Liver (tissue), 8 donors: ENCODE measurements at regions not wholly inside any gene's neighbourhood (a gene's known extent, or its start where the extent isn't known, plus 50 kb on each side); places are given as distances from the start of the nearest gene placed in this dataset.

ENCODE experiments used
- DNase-seq: peaks from one replicate; pipeline ENCODE4 v3.0.0-alpha.2; 2017; ENCODE audit warnings: low spot score
- H3K27ac ChIP-seq, 2 donors: one replicate each; pipeline ENCODE4 v1.7.0; 2013; ENCODE audit warnings: inconsistent platforms in 2 of 2, low read length in 2 of 2, control low read depth in 1 of 2, low read depth in 1 of 2, mild to moderate bottlenecking in 1 of 2
- H3K27me3 ChIP-seq, 4 donors: one replicate each; pipeline versions ENCODE4 v1.6.1 to v1.7.0; 2013; ENCODE audit warnings: low read length in 3 of 4, inconsistent platforms in 1 of 4, mild to moderate bottlenecking in 1 of 4, moderate library complexity in 1 of 4; ENCODE audit not compliant: control insufficient read depth in 4 of 4, insufficient read depth in 4 of 4
- H3K36me3 ChIP-seq, 4 donors: one replicate each; pipeline versions ENCODE4 v1.6.1 to v1.7.0; 2013; ENCODE audit warnings: low read length in 3 of 4, mild to moderate bottlenecking in 3 of 4, low read depth in 1 of 4, moderate library complexity in 1 of 4; ENCODE audit not compliant: control insufficient read depth in 4 of 4, insufficient read depth in 3 of 4
- H3K4me1 ChIP-seq, 4 donors: one replicate each; pipeline versions ENCODE4 v1.6.1 to v1.7.0; 2013; ENCODE audit warnings: low read length in 3 of 4, mild to moderate bottlenecking in 3 of 4, moderate library complexity in 1 of 4; ENCODE audit not compliant: control insufficient read depth in 4 of 4, insufficient read depth in 4 of 4
- H3K4me3 ChIP-seq, 3 donors: one replicate each; pipeline versions ENCODE4 v1.6.1 to v1.7.0; 2013; ENCODE audit warnings: low read length in 3 of 3, control low read depth in 1 of 3, low read depth in 1 of 3, mild to moderate bottlenecking in 1 of 3
- H3K9ac ChIP-seq, 2 donors: one replicate each; pipeline ENCODE4 v1.7.0; 2013; ENCODE audit warnings: low read length in 2 of 2, mild to moderate bottlenecking in 2 of 2, moderate library complexity in 2 of 2, control low read depth in 1 of 2, low read depth in 1 of 2
- H3K9me3 ChIP-seq, 4 donors: one replicate each; pipeline versions ENCODE4 v1.6.1 to v1.7.0; 2013; ENCODE audit warnings: low read length in 3 of 4; ENCODE audit not compliant: control insufficient read depth in 4 of 4
- ATF3 ChIP-seq: IDR thresholded peaks from 2 replicates; pipeline ENCODE4 v1.6.1; 2016; ENCODE audit warnings: antibody characterized with exemption
- CTCF ChIP-seq: fragments of 150-350 bp; IDR thresholded peaks from 2 replicates; pipeline ENCODE4 v1.5.1; 2017; ENCODE audit warnings: improper control_type of control experiment, low read depth, low read length; ENCODE audit not compliant: missing input control
- EGR1 ChIP-seq, 2 donors: IDR thresholded peaks; 2 replicates each; pipeline ENCODE4 v1.6.1; 2016 to 2018; ENCODE audit warnings: antibody characterized with exemption in 2 of 2, low read depth in 2 of 2
- FOXA1 ChIP-seq: IDR thresholded peaks from 2 replicates; pipeline ENCODE4 v1.6.1; 2016; ENCODE audit warnings: antibody characterized with exemption
- FOXA2 ChIP-seq: IDR thresholded peaks from 2 replicates; pipeline ENCODE4 v1.6.1; 2016; ENCODE audit warnings: antibody characterized with exemption
- GABPA ChIP-seq, 2 donors: IDR thresholded peaks in 1 of 2; conservative IDR thresholded peaks in 1 of 2; 2 replicates each; pipeline ENCODE4 v1.6.1; 2016; ENCODE audit warnings: antibody characterized with exemption in 2 of 2, mild to moderate bottlenecking in 1 of 2, moderate library complexity in 1 of 2
- HNF4A ChIP-seq, 2 donors: conservative IDR thresholded peaks; 2 replicates each; pipeline ENCODE4 v1.6.1; 2016; ENCODE audit warnings: antibody characterized with exemption in 2 of 2, mild to moderate bottlenecking in 2 of 2
- HNF4G ChIP-seq: IDR thresholded peaks from 2 replicates; pipeline ENCODE4 v1.6.1; 2016; ENCODE audit warnings: antibody characterized with exemption
- JUND ChIP-seq, 2 donors: IDR thresholded peaks; 2 replicates each; pipeline ENCODE4 v1.6.1; 2016; ENCODE audit warnings: antibody characterized with exemption in 2 of 2
- MAX ChIP-seq: IDR thresholded peaks from 2 replicates; pipeline ENCODE4 v1.6.1; 2016; ENCODE audit warnings: antibody characterized with exemption
- NR2F2 ChIP-seq: IDR thresholded peaks from 2 replicates; pipeline ENCODE4 v1.6.1; 2016; ENCODE audit warnings: antibody characterized with exemption
- RAD21 ChIP-seq, 2 donors: IDR thresholded peaks; 2 replicates each; pipeline ENCODE4 v1.6.1; 2016; ENCODE audit warnings: antibody characterized with exemption in 2 of 2, mild to moderate bottlenecking in 2 of 2
- REST ChIP-seq: IDR thresholded peaks from 2 replicates; pipeline ENCODE4 v1.6.1; 2016; ENCODE audit warnings: antibody characterized with exemption, mild to moderate bottlenecking
- RXRA ChIP-seq, 2 donors: IDR thresholded peaks; 2 replicates each; pipeline ENCODE4 v1.6.1; 2017 to 2018; ENCODE audit warnings: antibody characterized with exemption in 2 of 2, mild to moderate bottlenecking in 1 of 2
- SP1 ChIP-seq: IDR thresholded peaks from 2 replicates; pipeline ENCODE4 v1.6.1; 2018; ENCODE audit warnings: antibody characterized with exemption, mild to moderate bottlenecking
- TAF1 ChIP-seq: conservative IDR thresholded peaks from 2 replicates; pipeline ENCODE4 v1.6.1; 2016; ENCODE audit warnings: antibody characterized with exemption, mild to moderate bottlenecking
- YY1 ChIP-seq: IDR thresholded peaks from 2 replicates; pipeline ENCODE4 v1.6.1; 2016; ENCODE audit warnings: antibody characterized with exemption, mild to moderate bottlenecking
- ZBTB33 ChIP-seq: IDR thresholded peaks from 2 replicates; pipeline ENCODE4 v1.6.1; 2016; ENCODE audit warnings: antibody characterized with exemption
- WGBS: extraction: QIAGEN DNeasy Blood & Tissue Kit; methylation state at CpG from one replicate; pipeline ENCODE4 v1.1.7; 2013; 5-methylcytosine and 5-hydroxymethylcytosine counted together
- donor health status: healthy.
- donor health status: healthy.
- donor health status: healthy.
- donor health status: healthy.
- donor health status: healthy.

GRCh38 chr4:120291541-120291940 lies 224.9 kb upstream of the MAD2L1 start:
- H3K9me3 ChIP-seq = no peaks in the 10 kb centered on the region
- no peak for DNase-seq
- no peak overlapping the region for H3K27ac ChIP-seq
- no peak overlapping the region for H3K9ac ChIP-seq
- WGBS = 81% methylated on average over 7 of the region's 7 CpGs
- H3K27me3 ChIP-seq = no peaks in the 10 kb centered on the region
- TF ChIP-seq RAD21 (IDR thresholded peaks at IDR 0.05) = no peak
- TF ChIP-seq YY1 = no peak
- TF ChIP-seq GABPA (IDR thresholded peaks at IDR 0.05 in 1 of 2, conservative IDR thresholded peaks at IDR 0.05 in 1 of 2) = no peak
- no peak for TF ChIP-seq ZBTB33
- no peak for TF ChIP-seq NR2F2
- TF ChIP-seq TAF1 = no peak
- TF ChIP-seq ATF3 = no peak
- TF ChIP-seq FOXA2 = no peak
- TF ChIP-seq HNF4G = no peak
- TF ChIP-seq REST = no peak
- TF ChIP-seq RXRA (IDR thresholded peaks at IDR 0.05) = no peak
- no peak for TF ChIP-seq CTCF
- TF ChIP-seq HNF4A (conservative IDR thresholded peaks at IDR 0.05) = no peak
- TF ChIP-seq EGR1 (IDR thresholded peaks at IDR 0.05; ENCODE audit: low read depth in 2 of 2) = no peak
- no peak for TF ChIP-seq FOXA1
- no peak for TF ChIP-seq JUND (IDR thresholded peaks at IDR 0.05)
- TF ChIP-seq SP1 = no peak
- TF ChIP-seq MAX = no peak
- no peaks in the 10 kb centered on the region for H3K4me1 ChIP-seq
- no peak overlapping the region for H3K4me3 ChIP-seq
- no peaks in the 10 kb centered on the region for H3K36me3 ChIP-seq

- no peak for DNase-seq
- Histone ChIP-seq H3K36me3 (no peaks in the 10 kb centered on the region), H3K4me3 (no peak overlapping the region), H3K9me3 (no peaks in the 10 kb centered on the region), H3K9ac (no peak overlapping the region), H3K4me1 (no peaks in the 10 kb centered on the region), H3K27ac (no peak overlapping the region), H3K27me3 (no peaks in the 10 kb centered on the region)
- 60% methylated on average over 1 of the region's 1 CpG for WGBS
- TF ChIP-seq TAF1 = no peak
Measured at GRCh38 chr4:120290553-120290952, 223.9 kb upstream of the MAD2L1 start.
